Esophagus muscularis mucosa (tissue), 4 donors: ENCODE measurements at regions not wholly inside any gene's neighbourhood (a gene's known extent, or its start where the extent isn't known, plus 50 kb on each side); places are given as distances from the start of the nearest gene placed in this dataset.

Experiments
- DNase-seq: peaks from one replicate; pipeline ENCODE4 v3.0.0-alpha.2; 2017; ENCODE audit errors: extremely low spot score
- H3K27ac ChIP-seq, 4 donors: fragments of 200-600 bp; sonication (generic); replicated peaks in 1 of 4; 1 replicate in 3 of 4; 2 replicates in 1 of 4; pipeline ENCODE4 v1.5.1; 2016 to 2019; ENCODE audit warnings: mild to moderate bottlenecking in 1 of 4
- H3K27me3 ChIP-seq, 4 donors: fragments of 200-600 bp; sonication (generic); one replicate each; pipeline versions ENCODE4 v1.5.1 to v1.6.0; 2016 to 2019
- H3K36me3 ChIP-seq, 4 donors: fragments of 200-600 bp; sonication (generic); one replicate each; pipeline ENCODE4 v1.5.1; 2016 to 2019
- H3K4me1 ChIP-seq, 4 donors: fragments of 200-600 bp; sonication (generic); one replicate each; pipeline ENCODE4 v1.5.1; 2016 to 2019
- H3K4me3 ChIP-seq, 4 donors: fragments of 200-600 bp; sonication (generic); 1 replicate in 2 of 4; 2 replicates in 2 of 4; pipeline ENCODE4 v1.5.1; 2016 to 2019; ENCODE audit warnings: mild to moderate bottlenecking in 4 of 4, moderate library complexity in 1 of 4
- H3K9me3 ChIP-seq, 4 donors: fragments of 200-600 bp; sonication (generic); 1 replicate in 3 of 4; 2 replicates in 1 of 4; pipeline ENCODE4 v1.5.1; 2016 to 2019
- EP300 ChIP-seq: sonication (generic); formaldehyde crosslinking; IDR thresholded peaks from one replicate; pipeline ENCODE4 v1.6.1; 2017; ENCODE audit warnings: antibody characterized with exemption
- POLR2A ChIP-seq: fragments of 450-650 bp; IDR thresholded peaks from one replicate; pipeline ENCODE4 v1.6.1; 2017; ENCODE audit warnings: antibody characterized with exemption, moderate library complexity, mild to moderate bottlenecking, low read depth
- POLR2AphosphoS5 ChIP-seq, 2 donors: sonication (generic); formaldehyde crosslinking; IDR thresholded peaks; one replicate each; pipeline ENCODE4 v1.6.1; 2017; ENCODE audit warnings: antibody characterized with exemption in 2 of 2
- WGBS: methylation state at CpG from one replicate; pipeline ENCODE4 v1.1.5; 2018; 5-methylcytosine and 5-hydroxymethylcytosine counted together
- intact Hi-C: fragments of 100-400 bp; cut with DNase I; formaldehyde crosslinking; loops from one replicate; pipeline ENCODE4 v1.15.1; 2023
- TF ChIP-seq, protein P1 (sequence below), 3 experiments: fragments of 200-600 bp in 2 of 3; fragments of 450-650 bp in 1 of 3; sonication (generic) in 2 of 3; IDR thresholded peaks; one replicate each; pipeline ENCODE4 v1.5.1; 2017 to 2019; ENCODE audit warnings: antibody characterized with exemption in 3 of 3, mild to moderate bottlenecking in 2 of 3, moderate library complexity in 1 of 3

DNA sequence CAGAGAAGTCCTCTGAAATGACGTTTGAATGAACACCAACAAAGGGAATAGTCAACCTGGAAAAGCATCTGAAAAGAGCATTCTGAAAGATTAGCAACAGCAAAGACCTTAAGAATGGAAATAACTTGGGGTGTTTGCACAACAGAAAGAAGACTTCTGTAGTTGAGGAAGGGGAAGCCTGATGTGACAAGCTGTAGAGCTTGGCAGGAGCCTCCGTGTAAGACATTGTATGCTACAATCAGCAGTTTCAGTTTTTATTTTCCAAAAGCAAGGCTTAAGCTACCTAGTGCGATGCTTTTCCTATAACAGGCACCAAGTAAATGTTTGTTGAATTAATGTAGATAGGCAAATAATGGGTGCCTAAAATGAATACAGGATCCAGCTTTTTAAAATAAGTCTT lies 484.0 kb downstream of the SPRY1 start:
- 86% methylated on average over 3 of the region's 3 CpGs for WGBS
- H3K27me3 ChIP-seq = no peaks in the 10 kb centered on the region
- intact Hi-C loops = no loop called here
- DNase-seq = no peak
- H3K27ac ChIP-seq = no peak overlapping the region
- no peaks in the 10 kb centered on the region for H3K36me3 ChIP-seq
- TF ChIP-seq EP300 (no peak), POLR2AphosphoS5 (IDR thresholded peaks at IDR 0.05) (no peak), POLR2A (no peak)
- TF ChIP-seq, protein P1, sequence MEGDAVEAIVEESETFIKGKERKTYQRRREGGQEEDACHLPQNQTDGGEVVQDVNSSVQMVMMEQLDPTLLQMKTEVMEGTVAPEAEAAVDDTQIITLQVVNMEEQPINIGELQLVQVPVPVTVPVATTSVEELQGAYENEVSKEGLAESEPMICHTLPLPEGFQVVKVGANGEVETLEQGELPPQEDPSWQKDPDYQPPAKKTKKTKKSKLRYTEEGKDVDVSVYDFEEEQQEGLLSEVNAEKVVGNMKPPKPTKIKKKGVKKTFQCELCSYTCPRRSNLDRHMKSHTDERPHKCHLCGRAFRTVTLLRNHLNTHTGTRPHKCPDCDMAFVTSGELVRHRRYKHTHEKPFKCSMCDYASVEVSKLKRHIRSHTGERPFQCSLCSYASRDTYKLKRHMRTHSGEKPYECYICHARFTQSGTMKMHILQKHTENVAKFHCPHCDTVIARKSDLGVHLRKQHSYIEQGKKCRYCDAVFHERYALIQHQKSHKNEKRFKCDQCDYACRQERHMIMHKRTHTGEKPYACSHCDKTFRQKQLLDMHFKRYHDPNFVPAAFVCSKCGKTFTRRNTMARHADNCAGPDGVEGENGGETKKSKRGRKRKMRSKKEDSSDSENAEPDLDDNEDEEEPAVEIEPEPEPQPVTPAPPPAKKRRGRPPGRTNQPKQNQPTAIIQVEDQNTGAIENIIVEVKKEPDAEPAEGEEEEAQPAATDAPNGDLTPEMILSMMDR (IDR thresholded peaks at IDR 0.05) = no peak
- no peak overlapping the region for H3K4me3 ChIP-seq
- H3K9me3 ChIP-seq = no peaks in the 10 kb centered on the region
- peaks cover 0 to 4% (median 0%) of the 10 kb centered on the region in 4 donors for H3K4me1 ChIP-seq

DNA sequence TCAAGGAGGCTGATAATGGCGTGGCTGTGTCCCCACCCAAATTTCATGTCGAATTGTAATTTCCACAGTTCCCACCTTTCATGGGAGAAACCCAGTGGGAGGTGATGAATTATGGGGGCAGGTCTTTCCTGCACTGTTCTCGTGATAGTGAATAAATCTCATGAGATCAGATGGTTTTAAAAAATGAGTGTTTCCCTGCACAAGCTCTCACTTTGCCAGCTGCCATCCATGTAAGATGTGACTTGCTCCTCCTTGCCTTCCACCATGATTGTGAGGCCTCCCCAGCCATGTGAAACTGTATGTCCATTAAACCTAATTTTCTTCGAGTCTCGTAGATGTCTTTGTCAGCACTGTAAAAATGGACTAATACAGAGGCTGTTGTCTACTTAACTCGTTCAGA lies 488.3 kb downstream of the SPRY1 start:
- Histone ChIP-seq H3K27ac (no peak overlapping the region), H3K36me3 (no peaks in the 10 kb centered on the region), H3K27me3 (no peaks in the 10 kb centered on the region), H3K4me1 (peaks cover 0 to 3% (median 0%) of the 10 kb centered on the region in 4 donors), H3K9me3 (no peaks in the 10 kb centered on the region), H3K4me3 (no peak overlapping the region)
- 97% methylated on average over 6 of the region's 6 CpGs for WGBS
- TF ChIP-seq POLR2A = no peak
- TF ChIP-seq, protein P1 (IDR thresholded peaks at IDR 0.05) = no peak
- TF ChIP-seq EP300 = no peak
- no peak for TF ChIP-seq POLR2AphosphoS5 (IDR thresholded peaks at IDR 0.05)
- intact Hi-C loops = no loop called here
- no peak for DNase-seq

DNA sequence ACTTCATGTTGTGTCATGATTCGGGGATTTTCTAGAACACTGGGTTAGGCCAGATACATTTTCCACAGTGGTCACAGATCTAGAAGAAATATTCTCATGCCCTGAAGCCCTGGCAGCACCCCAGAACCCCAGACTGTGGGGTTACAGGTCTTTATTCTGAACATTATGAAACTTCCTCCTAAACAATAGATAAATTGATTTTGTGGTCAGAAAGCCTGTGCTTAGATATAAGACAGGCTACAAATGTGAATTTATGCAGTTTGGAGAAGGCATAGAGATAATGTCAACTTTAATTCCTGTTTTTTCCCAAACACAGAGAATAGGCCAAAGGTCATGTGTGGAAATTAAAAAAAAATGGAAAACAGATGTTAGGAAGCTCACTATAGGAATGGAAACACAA lies 492.9 kb downstream of the SPRY1 start:
- DNase-seq = no peak
- peaks cover 6 to 15% (median 9%) of the 10 kb centered on the region in 4 donors for H3K4me1 ChIP-seq
- 67% methylated on average over 1 of the region's 1 CpG for WGBS
- H3K27ac ChIP-seq = no peak overlapping the region
- no peak for TF ChIP-seq POLR2AphosphoS5 (IDR thresholded peaks at IDR 0.05)
- no peak for TF ChIP-seq POLR2A
- TF ChIP-seq, protein P1 (IDR thresholded peaks at IDR 0.05) = no peak
- no peak for TF ChIP-seq EP300
- H3K36me3 ChIP-seq = no peaks in the 10 kb centered on the region
- no peaks in the 10 kb centered on the region for H3K9me3 ChIP-seq
- intact Hi-C loops = no loop called here
- no peak overlapping the region for H3K4me3 ChIP-seq
- H3K27me3 ChIP-seq = no peaks in the 10 kb centered on the region

GRCh38 chr4:123890889-123891288 lies 494.3 kb downstream of the SPRY1 start:
- intact Hi-C loops = no loop called here
- Histone ChIP-seq H3K27ac (no peak overlapping the region), H3K27me3 (no peaks in the 10 kb centered on the region), H3K4me1 (peaks cover 8 to 15% (median 13%) of the 10 kb centered on the region in 4 donors), H3K4me3 (no peak overlapping the region), H3K9me3 (no peaks in the 10 kb centered on the region), H3K36me3 (no peaks in the 10 kb centered on the region)
- no peak for DNase-seq
- TF ChIP-seq, protein P1 (IDR thresholded peaks at IDR 0.05) = no peak
- TF ChIP-seq POLR2AphosphoS5 (IDR thresholded peaks at IDR 0.05) (no peak), POLR2A (no peak), EP300 (no peak)
- WGBS = 96% methylated on average over 3 of the region's 3 CpGs

DNA sequence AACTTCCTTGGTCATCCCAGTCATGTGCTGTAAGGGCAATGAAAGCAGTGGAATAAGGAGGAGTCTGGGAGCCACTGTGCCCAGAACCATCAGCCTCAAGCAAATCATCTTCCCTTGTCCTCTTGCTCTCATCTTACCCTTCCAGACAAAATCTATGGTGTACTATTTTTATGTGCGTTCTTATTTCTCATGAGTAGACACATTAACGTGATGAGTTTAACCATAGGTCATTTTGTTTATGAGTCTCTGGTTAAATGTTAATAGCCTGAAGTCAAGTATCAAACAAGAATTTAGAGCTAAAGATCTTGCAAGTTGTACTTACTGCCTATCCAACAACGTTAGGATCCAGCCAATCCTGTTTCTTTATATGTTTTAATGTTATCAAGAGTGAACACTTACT lies 495.3 kb downstream of the SPRY1 start:
- Histone ChIP-seq H3K27ac (no peak overlapping the region), H3K9me3 (no peaks in the 10 kb centered on the region), H3K4me3 (no peak overlapping the region), H3K27me3 (no peaks in the 10 kb centered on the region), H3K36me3 (no peaks in the 10 kb centered on the region), H3K4me1 (peaks cover 18 to 24% (median 23%) of the 10 kb centered on the region in 4 donors)
- 83% methylated on average over 3 of the region's 3 CpGs for WGBS
- intact Hi-C loops = no loop called here
- no peak for TF ChIP-seq EP300
- TF ChIP-seq POLR2A = no peak
- no peak for TF ChIP-seq POLR2AphosphoS5 (IDR thresholded peaks at IDR 0.05)
- TF ChIP-seq, protein P1 (IDR thresholded peaks at IDR 0.05) = no peak
- DNase-seq = no peak
